GM12873 (cell line): ENCODE measurements at regions not wholly inside any gene's neighbourhood (a gene's known extent, or its start where the extent isn't known, plus 50 kb on each side); places are given as distances from the start of the nearest gene placed in this dataset.

Source experiments
- TF ChIP-seq, protein P1 (sequence below): IDR thresholded peaks from 2 replicates; pipeline ENCODE4 v1.5.1; 2012; ENCODE audit warnings: low read depth, mild to moderate bottlenecking, moderate library complexity, low read length, control low read depth; ENCODE audit not compliant: insufficient read depth; ENCODE audit errors: missing control alignments

DNA sequence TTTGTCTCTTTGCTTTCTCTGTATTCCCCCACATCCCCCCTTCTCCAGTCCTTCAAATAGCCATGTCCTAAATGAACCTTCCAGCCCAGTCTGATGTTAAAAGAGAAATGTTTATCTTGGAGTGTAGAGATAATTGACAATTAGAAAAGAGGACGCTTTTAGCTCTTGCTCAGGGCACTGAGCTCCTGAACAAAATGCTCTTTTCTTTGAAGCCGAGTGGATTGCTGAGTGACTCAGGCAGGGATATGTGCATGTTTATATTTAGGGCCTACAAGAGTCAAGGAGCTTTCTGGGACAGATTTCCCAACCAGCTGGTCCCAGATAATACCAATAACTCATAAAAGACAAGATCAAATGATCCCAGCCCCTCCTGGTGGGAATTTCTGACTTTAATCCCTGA is 88.0 kb upstream of the SETBP1 start:
- TF ChIP-seq, protein P1, sequence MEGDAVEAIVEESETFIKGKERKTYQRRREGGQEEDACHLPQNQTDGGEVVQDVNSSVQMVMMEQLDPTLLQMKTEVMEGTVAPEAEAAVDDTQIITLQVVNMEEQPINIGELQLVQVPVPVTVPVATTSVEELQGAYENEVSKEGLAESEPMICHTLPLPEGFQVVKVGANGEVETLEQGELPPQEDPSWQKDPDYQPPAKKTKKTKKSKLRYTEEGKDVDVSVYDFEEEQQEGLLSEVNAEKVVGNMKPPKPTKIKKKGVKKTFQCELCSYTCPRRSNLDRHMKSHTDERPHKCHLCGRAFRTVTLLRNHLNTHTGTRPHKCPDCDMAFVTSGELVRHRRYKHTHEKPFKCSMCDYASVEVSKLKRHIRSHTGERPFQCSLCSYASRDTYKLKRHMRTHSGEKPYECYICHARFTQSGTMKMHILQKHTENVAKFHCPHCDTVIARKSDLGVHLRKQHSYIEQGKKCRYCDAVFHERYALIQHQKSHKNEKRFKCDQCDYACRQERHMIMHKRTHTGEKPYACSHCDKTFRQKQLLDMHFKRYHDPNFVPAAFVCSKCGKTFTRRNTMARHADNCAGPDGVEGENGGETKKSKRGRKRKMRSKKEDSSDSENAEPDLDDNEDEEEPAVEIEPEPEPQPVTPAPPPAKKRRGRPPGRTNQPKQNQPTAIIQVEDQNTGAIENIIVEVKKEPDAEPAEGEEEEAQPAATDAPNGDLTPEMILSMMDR, result no peak

DNA sequence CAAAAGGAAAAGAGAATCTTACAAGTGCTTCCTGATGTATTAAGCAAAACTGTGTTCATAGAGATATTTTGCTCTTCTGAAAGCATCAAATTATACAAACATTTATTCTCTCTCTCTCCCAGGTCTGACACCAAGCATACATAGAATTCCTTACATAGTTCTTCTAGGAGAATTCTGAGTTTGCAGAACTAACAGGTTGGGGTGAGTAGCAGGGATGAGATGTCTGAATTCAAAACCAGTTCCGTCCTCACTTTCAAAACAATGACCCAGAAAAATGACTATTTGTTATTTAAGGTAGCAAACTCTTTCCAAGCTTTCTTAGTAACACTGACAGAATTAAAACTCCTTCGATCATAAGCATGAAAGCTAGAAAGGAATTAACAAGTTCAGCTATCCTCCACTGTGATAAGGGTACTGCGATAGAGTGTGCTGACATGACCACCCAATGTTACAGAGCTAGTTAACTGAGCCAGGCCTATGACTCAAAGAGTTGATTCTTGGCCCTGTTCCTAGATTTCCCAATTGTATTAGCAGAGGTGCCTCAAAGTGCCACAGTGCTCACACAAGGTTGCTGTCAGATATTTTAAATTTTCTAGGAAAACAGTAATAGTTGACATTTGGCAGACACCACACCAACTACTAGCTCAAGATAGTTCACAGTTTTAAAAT is 85.8 kb upstream of the SETBP1 start:
- TF ChIP-seq, protein P1, result no peak

DNA sequence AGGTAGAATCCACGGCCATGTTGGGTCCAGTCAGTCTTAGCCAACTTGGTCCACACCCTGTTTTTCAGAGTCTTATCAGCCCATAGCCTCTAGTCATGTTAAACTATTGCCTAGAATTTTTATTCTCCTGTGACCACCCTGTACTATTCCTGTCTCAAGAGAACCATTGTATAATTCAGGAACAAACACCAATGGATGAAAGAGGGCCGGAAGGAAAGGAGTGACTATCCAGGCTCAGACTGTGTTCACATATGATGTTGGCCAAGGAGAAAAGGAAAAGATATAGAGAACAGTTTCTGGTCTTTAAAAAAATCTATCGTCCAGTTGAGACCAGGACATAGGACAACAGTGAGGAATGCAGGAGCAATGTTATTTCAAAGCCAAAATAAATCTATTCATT is 82.9 kb upstream of the SETBP1 start:
- TF ChIP-seq, protein P1, result no peak

DNA sequence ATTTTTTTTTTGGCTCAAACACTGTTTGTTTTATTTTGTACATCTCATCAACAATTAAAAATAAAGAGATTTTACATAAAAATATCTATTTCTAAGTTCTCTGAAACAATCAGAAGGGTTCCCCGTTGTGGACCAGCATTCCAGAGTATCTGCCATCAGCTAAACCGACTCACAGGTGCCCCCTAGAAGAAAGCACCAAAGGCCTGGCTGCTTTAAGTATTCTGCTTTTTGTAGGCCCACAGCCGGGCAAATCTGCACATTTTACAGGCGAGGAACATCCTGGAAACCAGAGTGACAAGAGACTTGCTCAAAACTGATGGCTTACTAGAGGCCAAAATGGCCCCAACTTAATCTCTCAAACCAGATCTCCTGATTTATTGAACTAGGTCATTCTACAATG is 82.2 kb upstream of the SETBP1 start:
- TF ChIP-seq, protein P1, result no peak

DNA sequence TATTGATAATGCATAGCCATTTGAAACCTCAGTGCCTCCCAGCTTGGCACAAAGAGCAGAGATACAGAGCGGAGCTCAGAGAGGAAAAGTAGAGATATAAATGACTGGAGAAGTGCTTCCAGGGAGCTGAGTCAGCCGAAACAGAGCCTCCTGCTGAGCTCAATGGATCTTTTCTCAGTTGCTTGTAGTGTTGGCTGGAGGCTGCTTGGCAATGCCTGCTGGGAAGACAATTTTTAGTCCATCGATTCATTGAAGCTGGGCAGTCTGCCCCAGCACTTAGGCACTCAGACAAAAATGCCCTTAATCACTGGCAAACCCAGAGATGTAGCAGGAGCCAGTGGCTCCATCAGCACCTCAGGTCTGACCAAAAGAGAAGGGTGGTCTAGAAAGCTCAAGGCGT is 81.3 kb upstream of the SETBP1 start:
- TF ChIP-seq, protein P1, result no peak

DNA sequence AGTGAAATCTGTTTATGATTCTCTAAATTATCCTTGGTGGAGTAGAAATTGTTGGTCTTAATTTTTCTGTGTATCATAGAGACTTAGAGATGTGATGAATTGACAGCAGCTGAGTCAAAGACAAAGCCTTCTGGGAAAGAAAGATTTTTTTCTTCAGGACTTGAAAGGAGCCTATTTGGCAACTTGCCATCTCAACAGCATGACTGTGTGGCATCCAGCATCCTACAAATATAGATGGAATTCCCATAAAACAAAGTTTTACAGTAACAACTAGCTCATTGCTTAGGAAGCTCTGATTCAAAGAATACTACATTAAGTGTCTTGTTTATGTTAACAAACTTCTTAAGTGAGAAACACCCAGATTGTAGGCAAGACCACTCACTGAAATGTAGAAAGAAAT is 79.2 kb upstream of the SETBP1 start:
- TF ChIP-seq, protein P1, result no peak

DNA sequence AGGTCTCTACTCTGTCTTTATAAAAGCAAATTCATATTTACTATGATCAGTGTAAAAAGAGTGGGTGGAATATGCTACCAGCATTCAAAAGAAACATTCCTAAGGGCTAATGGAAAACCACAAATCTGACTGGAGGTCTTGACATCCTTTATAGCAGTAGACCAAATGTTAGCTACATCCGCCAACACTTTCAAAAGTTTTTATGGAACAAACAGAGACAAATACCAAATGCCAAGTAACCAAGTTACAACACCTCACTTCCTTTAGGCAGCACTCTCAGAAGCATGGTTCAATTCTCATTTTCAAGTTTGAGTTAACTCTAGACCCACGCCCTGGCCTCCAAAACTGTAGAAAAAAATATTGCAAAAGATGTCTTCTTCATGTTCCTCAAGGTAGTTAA is 78.3 kb upstream of the SETBP1 start:
- TF ChIP-seq, protein P1, result no peak
